Right kidney (tissue), 1 donor: ENCODE measurements at regions not wholly inside any gene's neighbourhood (a gene's known extent, or its start where the extent isn't known, plus 50 kb on each side); places are given as distances from the start of the nearest gene placed in this dataset.
"Not testable (repeated sequence)": the region's sequence is repeated elsewhere in the genome, so short reads cannot be mapped to it uniquely, and the experiment has no call there.

Experiments used
- DNase-seq: peaks from one replicate; pipeline ENCODE4 v3.0.0-alpha.2; 2016

DNA sequence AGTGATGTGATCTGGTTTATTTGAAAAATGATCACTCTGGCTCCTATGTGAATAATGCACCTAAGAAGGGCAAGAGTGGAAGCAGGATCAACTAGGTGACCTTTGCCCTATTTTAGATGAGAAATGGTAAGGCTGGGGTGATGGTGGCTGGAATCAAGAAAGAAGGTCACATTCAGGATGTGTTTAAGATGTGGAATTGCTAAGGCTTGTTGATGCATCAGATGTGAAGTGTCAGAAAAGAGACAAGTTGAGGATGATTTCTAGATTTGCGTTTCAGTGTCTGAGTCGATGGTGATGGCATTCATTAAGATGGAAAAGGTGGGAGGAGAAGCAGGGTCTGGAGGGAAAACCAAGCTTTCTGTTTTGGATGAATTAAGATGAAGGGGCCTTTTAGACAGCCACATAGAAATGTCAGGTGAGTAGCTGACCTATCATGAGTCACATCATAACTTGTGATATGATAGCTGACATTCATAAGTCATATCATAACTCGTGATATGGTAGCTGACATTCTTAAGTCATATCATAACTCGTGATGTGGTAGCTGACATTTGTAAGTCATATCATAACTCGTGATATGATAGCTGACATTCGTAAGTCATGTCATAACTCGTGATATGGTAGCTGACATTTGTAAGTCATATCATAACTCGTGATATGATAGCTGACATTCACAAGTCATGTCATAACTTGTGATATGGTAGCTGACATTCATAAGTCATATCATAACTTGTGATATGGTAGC, 101.2 kb upstream of the SEC11C start:
- DNase-seq, result no peak

GRCh38 chr18:59039040-59039320, 100.7 kb upstream of the SEC11C start:
- not testable (repeated sequence) for DNase-seq

DNA sequence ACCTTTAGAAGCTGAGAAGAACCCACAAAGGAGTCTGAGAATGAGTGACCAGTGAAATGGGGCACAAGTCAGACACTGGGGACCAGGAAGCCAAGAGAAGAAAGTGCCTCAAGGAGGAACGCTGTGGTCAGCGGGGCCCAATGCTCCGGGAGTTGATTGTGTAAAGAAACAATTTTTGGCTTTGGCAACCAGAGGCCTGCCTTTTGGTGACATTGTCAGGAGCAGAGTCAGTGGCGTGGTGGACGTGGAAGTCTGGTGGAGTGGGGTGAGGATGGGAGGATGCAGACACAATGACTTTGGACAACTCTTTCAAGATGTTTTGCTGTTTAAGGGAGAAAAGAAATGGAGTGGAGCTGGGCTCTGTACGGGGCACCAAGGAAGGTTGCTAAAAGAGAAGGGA, 100.2 kb upstream of the SEC11C start:
- DNase-seq, result no peak

DNA sequence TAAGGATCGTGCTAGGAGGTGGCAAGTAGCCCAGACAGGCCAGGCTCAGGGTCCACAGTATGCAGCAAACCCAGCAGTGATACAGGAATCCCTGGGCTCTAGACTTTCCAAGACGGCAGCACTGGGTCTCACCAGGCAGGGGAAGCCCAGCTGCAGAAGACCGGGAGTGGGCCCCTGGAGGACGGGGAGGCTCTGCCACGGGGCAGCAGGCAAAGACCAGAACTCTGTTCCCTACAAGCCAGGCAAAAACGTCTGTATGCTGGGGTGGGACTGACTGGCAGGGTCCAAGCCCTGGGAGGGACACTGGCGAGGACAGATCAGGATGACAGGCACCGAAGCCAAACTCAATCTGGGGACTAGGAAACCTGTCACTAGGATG, 98.9 kb upstream of the SEC11C start:
- DNase-seq, result no peak

- DNase-seq, result no peak
Measured at GRCh38 chr18:59041296-59041695, 98.4 kb upstream of the SEC11C start.

DNA sequence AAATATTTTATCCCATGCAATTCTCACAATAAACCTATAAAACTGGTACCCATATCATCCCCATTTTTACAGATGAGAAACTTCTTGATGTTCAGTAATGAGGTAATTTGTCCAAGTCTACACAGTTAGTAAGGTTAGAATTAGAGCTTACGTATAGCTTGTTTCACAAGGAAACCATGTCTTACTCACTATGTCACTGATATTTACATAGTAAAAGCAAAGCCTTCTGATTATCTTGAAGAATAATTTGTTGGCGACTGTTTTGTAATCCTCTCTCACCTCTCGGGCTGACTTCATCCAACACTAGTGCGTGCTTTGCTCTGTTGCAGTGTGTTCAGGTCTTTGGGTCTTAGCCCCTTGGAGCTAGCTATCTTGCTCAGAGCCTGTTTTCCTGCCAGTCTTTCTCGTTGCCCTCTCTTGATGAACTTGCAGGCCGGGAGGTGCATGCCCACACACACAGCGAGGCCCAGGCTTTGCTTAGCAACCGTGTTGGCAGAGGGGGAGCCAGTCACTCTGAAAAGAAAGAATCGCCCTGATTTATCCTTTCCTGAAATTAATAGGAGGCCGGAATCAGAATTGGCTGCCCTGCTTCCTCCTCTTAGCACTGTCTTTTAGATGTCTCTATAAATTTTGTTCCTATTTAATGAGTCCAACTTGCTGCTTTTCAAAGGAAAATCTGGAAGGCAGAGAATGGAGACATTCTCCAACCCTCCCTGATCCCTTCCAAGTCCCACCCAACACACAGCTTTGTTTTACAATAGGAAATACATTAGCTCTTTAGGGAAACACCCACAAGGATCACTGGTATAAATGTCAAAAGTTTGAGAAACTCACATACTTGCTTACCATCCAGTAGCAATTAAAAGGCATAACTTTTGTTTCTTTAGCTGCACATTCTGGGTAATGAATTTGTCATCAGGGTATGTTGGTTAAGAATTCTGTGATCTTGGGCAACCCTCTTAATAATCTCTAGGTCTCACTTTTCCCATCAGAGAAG, 97.6 kb upstream of the SEC11C start:
- DNase-seq, result peak; percentile 49

GRCh38 chr18:59044855-59045254, 94.8 kb upstream of the SEC11C start:
- DNase-seq, result no peak

DNA sequence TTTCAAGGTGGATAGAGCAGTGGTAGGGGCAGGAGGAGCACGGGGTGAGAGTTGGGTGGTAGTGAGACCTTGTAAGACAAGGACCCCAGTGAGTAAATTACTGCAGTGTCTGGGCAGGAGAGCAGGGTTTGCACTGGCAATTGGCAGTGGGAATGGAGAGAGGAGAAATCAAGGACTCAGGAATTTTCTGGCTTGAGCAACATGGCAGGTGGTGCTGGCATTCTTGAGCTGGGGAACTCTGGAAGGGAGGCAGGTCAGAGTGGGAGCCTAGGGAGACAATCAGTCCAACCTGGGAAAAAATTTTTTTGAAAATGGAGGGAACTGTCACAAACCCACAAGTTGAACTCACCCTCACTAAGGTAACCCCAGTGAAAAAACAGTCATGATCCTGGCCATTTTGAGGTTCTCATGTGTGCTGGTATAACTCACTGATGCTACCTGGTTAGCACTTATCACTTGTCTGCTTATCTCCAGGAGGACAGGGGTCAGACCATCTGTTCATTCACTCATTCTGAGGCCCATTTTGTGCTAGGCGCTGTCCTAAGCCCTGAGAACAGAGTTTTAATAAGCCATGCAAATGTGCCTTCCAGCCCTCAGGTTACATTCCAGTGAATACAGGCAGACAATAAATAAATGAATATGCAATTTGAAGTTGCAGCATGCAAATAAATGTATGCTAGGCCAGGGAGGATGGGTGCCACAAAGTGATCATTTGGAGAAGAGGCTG, 92.2 kb upstream of the SEC11C start:
- DNase-seq, result no peak

DNA sequence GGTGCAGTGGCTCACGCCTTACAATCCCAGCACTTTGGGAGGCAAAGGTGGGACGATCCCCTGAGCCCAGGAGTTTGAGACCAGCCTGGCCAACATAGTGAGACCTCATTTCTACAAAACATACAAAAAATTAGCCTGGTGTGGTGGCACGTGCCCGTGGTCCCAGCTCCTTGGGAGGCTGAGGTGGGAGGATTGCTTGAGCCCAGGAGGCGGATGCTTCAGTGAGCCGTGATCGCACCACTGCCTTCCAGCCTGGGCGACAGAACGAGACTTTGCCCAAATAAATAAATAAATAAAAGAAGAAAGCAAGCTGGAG, 91.7 kb upstream of the SEC11C start:
- DNase-seq, result no peak

GRCh38 chr18:59048378-59048777, 91.3 kb upstream of the SEC11C start:
- no peak for DNase-seq

DNA sequence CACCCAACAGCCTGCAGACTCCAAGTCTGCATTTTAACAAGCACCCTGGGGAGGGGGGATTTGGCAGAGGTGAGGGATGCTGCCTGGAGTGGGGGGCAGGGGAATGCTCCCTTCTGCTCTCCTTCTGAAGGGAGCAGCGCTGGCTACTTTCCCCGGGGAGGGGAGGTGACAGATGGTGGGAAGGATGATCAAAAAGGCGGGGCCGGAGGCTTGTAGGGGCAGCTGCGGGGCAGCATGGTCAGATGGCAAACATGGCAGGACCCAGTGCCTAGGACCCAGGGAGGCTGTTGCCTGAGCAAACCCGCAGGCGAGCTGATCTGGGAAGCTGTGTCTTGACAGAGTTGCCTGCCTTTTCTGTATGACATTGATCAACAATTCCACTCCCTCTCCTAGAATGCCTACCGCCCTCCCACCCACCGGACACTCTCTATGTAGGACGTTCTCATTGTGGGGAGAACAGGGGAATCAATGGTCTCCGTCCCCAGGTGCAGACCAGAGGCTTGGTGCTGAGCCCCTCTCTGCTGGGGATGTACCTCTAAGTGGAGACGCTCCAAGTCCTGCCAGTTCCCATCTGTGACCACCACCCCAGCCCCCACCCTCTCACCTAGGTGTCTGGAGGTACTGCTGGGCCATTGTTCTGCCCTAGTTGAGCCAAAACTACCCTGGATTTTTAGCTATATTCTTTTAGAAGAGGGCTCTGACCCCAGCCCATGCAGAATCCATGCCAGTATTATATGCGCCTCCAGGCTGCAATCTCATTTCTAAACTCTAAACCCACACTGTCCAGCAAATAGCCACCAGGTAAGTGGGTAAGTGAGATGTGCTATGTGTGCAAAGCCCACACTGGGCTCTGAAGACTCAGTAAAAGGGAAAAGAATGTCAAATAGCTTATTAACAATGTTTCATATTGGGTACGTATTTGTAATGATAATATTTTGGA, 89.7 kb upstream of the SEC11C start:
- no peak for DNase-seq

- DNase-seq, result no peak
Measured at GRCh38 chr18:59050661-59051057, 89.0 kb upstream of the SEC11C start.

GRCh38 chr18:59051470-59052165, 88.1 kb upstream of the SEC11C start:
- DNase-seq, result no peak

- DNase-seq, result no peak
Measured at GRCh38 chr18:59052965-59053820, 86.5 kb upstream of the SEC11C start.

GRCh38 chr18:59054496-59055287, 85.0 kb upstream of the SEC11C start:
- no peak for DNase-seq

DNA sequence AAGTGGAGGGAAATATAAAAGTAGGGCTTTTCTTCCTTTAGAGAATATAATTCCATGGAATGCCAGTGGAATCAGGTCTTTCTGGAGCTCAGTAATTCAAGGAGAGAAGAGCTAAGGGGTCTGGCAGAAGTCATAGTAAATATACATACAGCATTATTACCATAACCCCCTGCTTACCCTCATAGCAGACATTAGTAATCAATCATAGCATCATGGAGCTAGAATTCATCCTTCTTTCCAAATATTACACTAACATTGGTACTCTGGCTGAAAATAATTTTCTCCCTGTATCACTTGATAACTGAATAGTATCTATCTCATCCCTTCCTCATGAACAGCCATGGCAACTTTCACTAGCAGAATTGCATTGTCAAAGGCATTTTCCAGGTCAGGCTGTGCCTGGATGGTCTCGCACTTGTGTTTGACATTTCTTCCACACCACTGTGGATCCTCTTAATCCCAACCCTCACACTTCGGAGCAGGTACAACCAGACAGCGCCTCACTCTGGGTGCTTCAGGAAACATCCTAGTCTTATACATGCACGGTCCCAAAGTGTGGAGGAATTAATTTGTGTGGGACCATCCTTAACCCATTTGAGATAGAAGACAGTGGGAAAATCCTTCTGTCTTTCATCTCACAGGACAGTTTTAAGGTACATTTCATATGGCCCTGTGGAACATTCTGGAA, 84.2 kb upstream of the SEC11C start:
- DNase-seq, result no peak

GRCh38 chr18:59056706-59057492, 82.8 kb upstream of the SEC11C start:
- DNase-seq, result no peak

DNA sequence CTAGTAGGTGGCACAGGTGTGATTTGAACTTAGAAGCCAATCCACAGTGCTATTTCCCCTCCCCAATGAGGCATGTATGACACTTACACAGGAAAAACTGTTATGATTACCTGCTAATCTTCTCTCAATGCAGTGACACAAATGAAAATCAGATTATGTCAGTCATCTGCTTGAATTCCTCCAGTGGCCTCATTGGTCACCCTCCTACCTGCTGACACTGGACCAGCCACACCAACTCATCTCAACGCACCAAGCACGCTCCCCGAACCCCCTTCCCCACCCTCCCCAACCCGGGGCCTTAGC, 82.2 kb upstream of the SEC11C start:
- no peak for DNase-seq
